ENCODE measurements at regions not wholly inside any gene's neighbourhood (a gene's known extent, or its start where the extent isn't known, plus 50 kb on each side); places are given as distances from the start of the nearest gene placed in this dataset.
"Not testable (repeated sequence)": the region's sequence is repeated elsewhere in the genome, so short reads cannot be mapped to it uniquely, and the experiment has no call there.

- peak; percentile 15 for DNase-seq
Observed at GRCh38 chr5:30447431-30447830, 746.1 kb upstream of the CDH6 start.

DNA sequence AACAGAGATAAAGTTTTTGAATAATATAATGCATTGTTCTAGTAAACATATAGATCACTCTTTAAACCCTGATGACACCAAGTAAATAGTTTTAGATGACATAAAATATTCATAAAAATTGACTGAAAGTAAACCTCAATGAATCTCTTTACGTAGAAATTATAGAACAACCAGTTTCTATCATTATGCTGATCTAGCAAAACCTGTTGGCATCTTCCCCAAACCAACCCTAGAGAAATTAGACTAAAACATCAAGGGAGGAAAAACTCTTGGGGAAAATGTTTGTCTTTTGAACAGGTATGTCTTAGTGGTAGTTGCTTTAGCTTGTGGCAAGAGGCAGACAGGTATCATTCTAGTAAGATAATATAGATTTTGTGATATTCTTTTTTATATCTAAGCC lies 747.0 kb upstream of the CDH6 start:
- peak; percentile 12 for DNase-seq

GRCh38 chr5:30438785-30439184 lies 754.7 kb upstream of the CDH6 start:
- DNase-seq: no peak

GRCh38 chr5:30436691-30437090 lies 756.8 kb upstream of the CDH6 start:
- peak; percentile 33 for DNase-seq

GRCh38 chr5:30428866-30429407 lies 764.5 kb upstream of the CDH6 start:
- peak; percentile 43 for DNase-seq

- no peak for DNase-seq
Observed at GRCh38 chr5:30414078-30414477, 779.4 kb upstream of the CDH6 start.

GRCh38 chr5:30413540-30413939 lies 779.9 kb upstream of the CDH6 start:
- DNase-seq: no peak

DNA sequence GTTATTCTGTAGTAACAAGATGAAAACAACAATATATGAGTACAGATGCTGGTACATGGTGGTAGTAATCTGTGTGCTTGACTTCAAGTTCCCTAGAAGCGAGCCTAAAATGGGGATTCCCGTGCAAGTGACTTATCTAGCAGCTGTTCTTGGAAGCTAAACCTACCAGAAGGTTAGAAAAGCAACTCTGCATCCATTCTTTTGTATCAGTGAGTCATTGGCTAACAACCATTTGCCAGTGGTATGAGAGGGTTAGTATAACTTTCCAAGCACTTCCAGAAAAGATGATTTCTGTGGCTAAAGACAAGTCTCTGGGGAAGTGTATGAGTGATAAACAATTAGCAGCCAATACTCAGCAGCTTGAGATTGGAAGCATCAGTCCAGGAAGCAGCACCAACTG lies 787.7 kb upstream of the CDH6 start:
- DNase-seq: no peak

DNA sequence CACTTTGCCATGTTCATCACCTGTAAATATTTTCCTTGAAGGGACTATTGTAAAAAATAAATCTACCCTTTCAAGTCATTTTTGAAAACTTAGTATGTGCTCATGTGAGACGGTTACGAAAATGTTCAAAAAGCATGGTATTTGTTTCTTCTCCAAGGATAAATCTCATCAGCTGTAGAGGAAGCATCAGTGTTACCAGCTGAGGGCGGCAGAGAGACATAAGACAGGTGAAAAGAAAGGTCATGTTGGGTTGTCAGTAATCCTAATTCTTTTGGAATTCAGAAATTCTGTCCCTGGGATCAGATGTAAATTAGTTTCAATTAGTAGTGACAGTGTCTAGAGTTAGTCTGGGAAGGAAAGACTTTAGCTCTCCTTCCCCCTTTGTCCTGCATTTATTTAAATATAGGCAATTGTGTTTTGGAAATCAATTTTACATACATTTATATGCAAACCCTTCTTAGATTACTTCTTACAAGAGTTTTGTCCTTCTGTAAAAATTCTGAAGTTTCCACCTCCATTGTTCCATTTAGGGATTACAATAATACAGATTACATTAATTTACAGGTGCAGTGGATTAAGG lies 791.9 kb upstream of the CDH6 start:
- DNase-seq: peak; percentile 39

DNA sequence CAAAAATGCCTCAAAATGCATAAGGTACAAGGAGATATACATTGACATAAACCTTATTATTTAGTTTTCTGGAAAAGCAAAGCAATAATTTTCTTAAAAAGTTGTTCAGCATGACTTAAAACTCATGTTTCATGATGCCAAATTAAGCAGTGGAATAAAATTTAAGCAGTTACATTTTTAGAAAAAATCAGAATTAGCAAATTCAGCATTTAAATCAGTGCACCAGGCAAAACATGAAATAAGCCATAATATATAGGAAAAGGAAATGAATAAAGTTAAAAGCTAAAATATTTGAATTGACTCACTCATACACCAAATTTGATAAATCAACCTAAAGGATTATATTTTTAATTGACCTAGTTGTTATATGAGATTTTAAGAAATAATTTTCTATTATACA lies 795.1 kb upstream of the CDH6 start:
- DNase-seq: no peak

GRCh38 chr5:30392897-30393296 lies 800.6 kb upstream of the CDH6 start:
- peak; percentile 52 for DNase-seq

GRCh38 chr5:30390095-30390494 lies 803.4 kb upstream of the CDH6 start:
- DNase-seq: no peak

- DNase-seq: no peak
Observed at GRCh38 chr5:30387974-30388632, 805.4 kb upstream of the CDH6 start.

GRCh38 chr5:30385754-30386153 lies 807.7 kb upstream of the CDH6 start:
- DNase-seq: no peak

DNA sequence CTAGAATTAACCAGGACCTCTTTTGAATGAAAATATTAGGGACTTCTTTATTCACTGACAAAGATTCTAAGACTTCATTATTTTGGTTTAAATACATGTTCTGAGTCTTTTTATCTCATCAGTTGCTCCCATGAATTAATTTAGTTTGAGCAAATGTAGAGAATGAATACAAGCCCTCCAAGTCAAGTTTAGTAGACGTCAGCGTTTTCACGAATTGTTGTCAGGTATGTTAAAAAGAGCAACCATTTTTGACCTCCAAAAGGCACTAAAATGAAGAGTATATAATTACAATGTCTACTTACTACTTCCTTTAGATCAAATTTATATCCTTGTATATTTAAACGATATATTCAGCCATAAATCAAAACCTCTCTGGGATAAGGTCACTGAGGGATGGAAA lies 809.3 kb upstream of the CDH6 start:
- no peak for DNase-seq

DNA sequence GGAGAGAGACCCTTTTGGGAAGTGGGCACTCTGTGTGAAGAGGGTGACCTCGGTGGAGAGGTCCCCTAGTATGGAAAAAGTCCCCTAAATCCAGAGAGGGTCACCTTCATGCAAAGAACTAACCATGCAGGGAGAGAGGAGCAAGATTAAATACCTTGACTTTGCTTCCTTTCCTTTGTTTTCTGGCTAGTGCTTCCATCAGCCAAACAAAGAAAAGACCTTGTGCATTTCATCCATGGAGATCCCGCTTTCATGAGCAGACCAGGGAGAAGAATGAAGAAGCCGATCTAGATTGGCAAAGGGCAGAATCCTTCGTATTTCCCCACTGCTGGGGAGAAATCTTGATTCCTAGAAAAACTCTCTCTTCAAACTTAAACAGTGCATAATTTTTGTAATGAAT lies 813.3 kb upstream of the CDH6 start:
- no peak for DNase-seq

DNA sequence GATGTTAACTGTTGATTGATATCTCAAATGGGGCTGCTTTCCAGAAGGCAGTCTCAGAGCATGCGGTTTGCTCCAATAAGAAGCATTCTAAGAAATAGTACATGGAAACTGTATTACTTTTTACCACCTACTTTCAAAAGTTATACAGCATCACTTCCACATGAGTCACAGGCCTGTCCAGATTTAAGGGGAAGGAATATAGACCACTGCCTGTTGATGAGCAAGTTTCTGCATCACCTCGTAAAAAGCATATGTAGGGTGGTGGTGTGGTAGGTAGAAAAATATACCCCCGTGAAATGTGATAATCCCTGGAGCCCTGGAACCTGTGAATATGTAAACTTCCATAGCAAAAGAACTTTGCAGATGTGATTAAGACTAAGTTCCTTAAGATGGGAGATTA lies 816.6 kb upstream of the CDH6 start:
- no peak for DNase-seq

DNA sequence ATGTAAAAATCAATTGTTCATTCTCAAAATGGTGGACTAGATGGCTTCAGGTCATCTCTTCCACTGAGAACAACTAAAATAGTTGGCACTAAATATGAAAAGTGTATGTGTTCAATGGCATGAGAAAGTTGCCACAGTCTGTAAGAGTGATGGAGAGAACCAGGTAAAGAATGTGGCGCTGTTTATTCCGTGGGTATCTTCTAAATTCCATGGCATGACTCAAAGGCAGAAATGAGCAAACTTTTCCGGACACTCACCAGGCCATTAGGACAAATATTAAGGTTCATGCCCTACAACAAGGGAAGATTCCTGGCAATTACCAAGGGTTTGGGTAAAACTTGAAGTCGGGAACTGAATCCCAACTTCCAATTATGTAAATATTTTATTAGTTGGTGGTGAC lies 825.4 kb upstream of the CDH6 start:
- no peak for DNase-seq

DNA sequence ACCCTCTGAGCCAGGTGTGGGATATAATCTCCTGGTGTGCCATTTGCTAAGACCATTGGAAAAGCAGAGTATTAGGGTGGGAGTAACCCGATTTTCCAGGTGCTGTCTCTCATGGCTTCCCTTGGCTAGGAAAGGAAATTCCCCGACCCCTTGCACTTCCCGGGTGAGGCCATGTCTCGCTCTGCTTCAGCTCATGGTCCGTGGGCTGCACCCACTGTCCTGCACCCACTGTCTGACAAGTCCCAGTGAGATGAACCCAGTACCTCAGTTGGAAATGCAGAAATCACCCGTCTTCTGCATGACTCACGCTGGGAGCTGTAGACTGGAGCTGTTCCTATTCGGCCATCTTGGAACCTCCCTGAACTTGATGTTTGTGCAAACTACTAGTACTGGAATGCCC lies 828.5 kb upstream of the CDH6 start:
- not testable (repeated sequence) for DNase-seq

DNA sequence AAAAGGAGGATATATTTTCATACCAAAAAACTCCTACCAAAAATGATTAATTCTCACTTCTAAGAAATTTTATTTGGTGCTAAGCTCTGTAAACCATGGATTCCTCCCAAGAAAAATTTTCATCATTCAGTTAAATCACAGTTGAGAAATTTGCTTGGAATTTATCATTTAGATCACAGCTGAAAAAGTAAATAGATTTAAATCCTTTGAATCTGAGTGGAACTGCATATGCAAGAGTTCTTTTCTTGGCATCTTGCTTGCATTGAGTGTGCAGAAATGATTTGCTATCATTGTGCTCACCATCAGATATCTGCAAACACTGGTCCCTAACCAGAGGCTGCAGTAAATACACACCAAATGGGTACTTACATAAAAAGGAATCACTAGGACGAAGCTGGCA lies 836.1 kb upstream of the CDH6 start:
- DNase-seq: no peak

DNA sequence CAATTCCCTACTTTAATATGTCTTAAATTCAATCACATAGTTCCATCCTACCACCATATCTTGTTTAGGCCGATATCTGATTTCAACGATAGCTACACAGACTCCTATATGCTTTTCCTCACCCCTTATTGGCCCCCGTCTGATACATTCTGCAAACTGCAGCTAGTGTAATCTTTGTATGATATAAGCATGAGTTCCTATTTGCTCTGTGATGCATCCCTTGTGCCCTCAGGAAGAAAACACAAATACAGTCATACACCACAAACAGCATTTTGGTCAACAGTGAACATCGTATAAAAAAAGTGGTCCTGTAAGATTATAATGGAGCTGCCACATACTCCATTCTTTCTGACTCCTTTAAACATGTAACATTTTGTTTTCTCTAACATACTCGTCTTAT lies 837.8 kb upstream of the CDH6 start:
- no peak for DNase-seq

GRCh38 chr5:30347858-30348257 lies 845.6 kb upstream of the CDH6 start:
- DNase-seq: no peak

GRCh38 chr5:30345539-30346345 lies 847.7 kb upstream of the CDH6 start:
- not testable (repeated sequence) for DNase-seq

- DNase-seq: peak; percentile 9
Observed at GRCh38 chr5:30343707-30344106, 849.8 kb upstream of the CDH6 start.
